ENCODE measurements at regions not wholly inside any gene's neighbourhood (a gene's known extent, or its start where the extent isn't known, plus 50 kb on each side); places are given as distances from the start of the nearest gene placed in this dataset.

GRCh38 chr13:33561627-33562026 lies 256.3 kb upstream of the RFC3 start:
- H3K4me3 ChIP-seq (ENCODE audit: low read depth in 1 of 3, low read length in 3 of 3) = no peak overlapping the region
- no peaks in the 10 kb centered on the region for H3K27me3 ChIP-seq (ENCODE audit: control insufficient read depth in 4 of 4, insufficient read depth in 4 of 4, low read length in 3 of 4)
- DNase-seq (ENCODE audit: low spot score) = no peak
- peaks cover 0 to 7% (median 2%) of the 10 kb centered on the region in 4 donors for H3K4me1 ChIP-seq (ENCODE audit: control insufficient read depth in 4 of 4, insufficient read depth in 4 of 4, low read length in 3 of 4)
- TF ChIP-seq JUND (IDR thresholded peaks at IDR 0.05) (no peak), MAX (IDR thresholded peaks at IDR 0.05) (no peak), REST (IDR thresholded peaks at IDR 0.05) (no peak), NR2F2 (IDR thresholded peaks at IDR 0.05) (no peak), GABPA (IDR thresholded peaks at IDR 0.05 in 1 of 2, conservative IDR thresholded peaks at IDR 0.05 in 1 of 2) (no peak), ZBTB33 (IDR thresholded peaks at IDR 0.05) (no peak), ATF3 (IDR thresholded peaks at IDR 0.05) (no peak), CTCF (IDR thresholded peaks at IDR 0.05; ENCODE audit: low read depth, low read length, missing input control) (no peak), EGR1 (IDR thresholded peaks at IDR 0.05; ENCODE audit: low read depth in 2 of 2) (no peak), HNF4A (conservative IDR thresholded peaks at IDR 0.05) (no peak), YY1 (IDR thresholded peaks at IDR 0.05) (no peak), FOXA2 (IDR thresholded peaks at IDR 0.05) (no peak), FOXA1 (IDR thresholded peaks at IDR 0.05) (no peak), RXRA (IDR thresholded peaks at IDR 0.05) (no peak), RAD21 (IDR thresholded peaks at IDR 0.05) (no peak), HNF4G (IDR thresholded peaks at IDR 0.05) (no peak), SP1 (IDR thresholded peaks at IDR 0.05) (no peak), TAF1 (conservative IDR thresholded peaks at IDR 0.05) (no peak)
- no peaks in the 10 kb centered on the region for H3K9me3 ChIP-seq (ENCODE audit: control insufficient read depth in 4 of 4, low read length in 3 of 4)
- H3K36me3 ChIP-seq (ENCODE audit: control insufficient read depth in 4 of 4, insufficient read depth in 3 of 4, low read depth in 1 of 4, low read length in 3 of 4) = no peaks in the 10 kb centered on the region
- no peak overlapping the region for H3K27ac ChIP-seq (ENCODE audit: low read depth in 1 of 2, low read length in 2 of 2)
- no peak overlapping the region for H3K9ac ChIP-seq (ENCODE audit: low read depth in 1 of 2, low read length in 2 of 2)
- 95% methylated on average over 2 of the region's 2 CpGs for WGBS
